GM12873 (cell line): ENCODE measurements at regions not wholly inside any gene's neighbourhood (a gene's known extent, or its start where the extent isn't known, plus 50 kb on each side); places are given as distances from the start of the nearest gene placed in this dataset.

Experiments
- TF ChIP-seq, protein P1 (sequence below): IDR thresholded peaks from 2 replicates; pipeline ENCODE4 v1.5.1; 2012; ENCODE audit warnings: low read depth, mild to moderate bottlenecking, moderate library complexity, low read length, control low read depth; ENCODE audit not compliant: insufficient read depth; ENCODE audit errors: missing control alignments

DNA sequence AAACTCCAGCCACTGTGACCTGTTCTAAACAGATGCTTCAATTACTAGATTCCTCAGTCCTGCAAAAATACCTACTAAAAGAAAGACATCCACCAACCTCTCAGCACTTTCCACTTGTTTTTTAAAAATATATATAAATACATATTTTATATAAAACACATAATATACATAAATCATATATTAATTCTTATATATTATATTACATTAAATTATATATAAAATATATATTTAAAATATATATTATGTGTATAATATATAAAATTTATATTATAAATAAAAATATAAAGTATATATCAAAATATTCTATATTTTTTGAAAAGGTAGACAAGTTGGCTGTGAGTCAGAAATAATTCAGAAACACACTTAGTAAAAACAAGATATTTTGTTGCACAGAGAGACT lies 2371.8 kb upstream of the ACO1 start:
- TF ChIP-seq, protein P1, sequence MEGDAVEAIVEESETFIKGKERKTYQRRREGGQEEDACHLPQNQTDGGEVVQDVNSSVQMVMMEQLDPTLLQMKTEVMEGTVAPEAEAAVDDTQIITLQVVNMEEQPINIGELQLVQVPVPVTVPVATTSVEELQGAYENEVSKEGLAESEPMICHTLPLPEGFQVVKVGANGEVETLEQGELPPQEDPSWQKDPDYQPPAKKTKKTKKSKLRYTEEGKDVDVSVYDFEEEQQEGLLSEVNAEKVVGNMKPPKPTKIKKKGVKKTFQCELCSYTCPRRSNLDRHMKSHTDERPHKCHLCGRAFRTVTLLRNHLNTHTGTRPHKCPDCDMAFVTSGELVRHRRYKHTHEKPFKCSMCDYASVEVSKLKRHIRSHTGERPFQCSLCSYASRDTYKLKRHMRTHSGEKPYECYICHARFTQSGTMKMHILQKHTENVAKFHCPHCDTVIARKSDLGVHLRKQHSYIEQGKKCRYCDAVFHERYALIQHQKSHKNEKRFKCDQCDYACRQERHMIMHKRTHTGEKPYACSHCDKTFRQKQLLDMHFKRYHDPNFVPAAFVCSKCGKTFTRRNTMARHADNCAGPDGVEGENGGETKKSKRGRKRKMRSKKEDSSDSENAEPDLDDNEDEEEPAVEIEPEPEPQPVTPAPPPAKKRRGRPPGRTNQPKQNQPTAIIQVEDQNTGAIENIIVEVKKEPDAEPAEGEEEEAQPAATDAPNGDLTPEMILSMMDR: no peak

DNA sequence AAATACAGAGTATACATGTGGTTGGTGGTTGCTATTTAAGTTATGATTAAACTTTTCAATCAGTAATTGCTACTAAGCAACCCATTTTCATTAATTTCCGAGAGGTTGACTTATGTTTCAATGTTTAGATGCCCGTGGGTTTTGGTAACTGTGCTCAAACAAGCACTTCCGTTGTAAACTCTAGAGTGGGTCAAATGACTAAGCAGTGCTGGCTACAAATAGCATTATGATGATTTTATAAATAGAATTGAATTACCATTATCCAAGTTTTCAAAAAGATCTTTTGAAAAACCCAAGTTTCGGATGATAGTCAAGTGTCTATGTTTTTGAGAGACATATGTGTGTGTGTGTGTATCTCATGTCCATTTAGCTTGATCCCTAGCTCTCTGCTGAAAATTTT lies 2369.4 kb upstream of the ACO1 start:
- TF ChIP-seq, protein P1: no peak

DNA sequence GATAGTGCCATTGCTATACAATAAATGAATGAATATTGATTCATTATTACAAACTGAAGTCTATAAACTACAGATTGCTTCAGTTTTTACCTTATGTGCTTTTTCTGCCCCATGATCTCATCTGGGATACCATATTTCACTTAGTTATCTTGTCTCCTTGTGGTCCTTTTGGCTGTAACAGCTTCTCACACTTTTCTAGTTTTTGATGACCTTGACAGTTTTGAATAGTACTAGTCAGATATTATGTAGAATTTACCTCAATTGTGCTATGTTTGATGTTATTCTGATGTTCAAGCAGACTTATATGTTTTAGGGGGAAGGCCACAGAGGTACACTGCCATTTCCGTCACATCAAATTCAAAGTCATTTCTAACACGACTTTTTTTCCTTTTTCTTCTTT lies 2364.3 kb upstream of the ACO1 start:
- TF ChIP-seq, protein P1: no peak

DNA sequence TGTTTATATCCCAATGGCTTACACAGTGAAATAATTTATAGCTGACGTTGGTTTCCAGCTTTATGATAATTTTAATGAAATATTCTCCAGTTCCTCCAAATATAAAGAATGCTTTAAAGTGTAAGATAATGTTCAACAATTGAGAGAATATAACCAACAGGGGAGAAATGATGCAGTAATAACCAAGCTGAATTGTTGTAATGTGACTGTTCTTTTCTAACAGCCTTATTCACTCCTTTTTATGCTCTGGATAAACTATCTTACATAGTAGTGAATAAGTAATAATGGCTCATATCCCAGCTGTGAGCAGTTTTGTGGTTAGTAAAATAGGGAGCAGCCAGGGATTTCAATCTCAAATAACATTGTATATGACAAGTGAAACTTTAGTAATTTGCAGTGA lies 2348.7 kb upstream of the ACO1 start:
- TF ChIP-seq, protein P1: no peak

DNA sequence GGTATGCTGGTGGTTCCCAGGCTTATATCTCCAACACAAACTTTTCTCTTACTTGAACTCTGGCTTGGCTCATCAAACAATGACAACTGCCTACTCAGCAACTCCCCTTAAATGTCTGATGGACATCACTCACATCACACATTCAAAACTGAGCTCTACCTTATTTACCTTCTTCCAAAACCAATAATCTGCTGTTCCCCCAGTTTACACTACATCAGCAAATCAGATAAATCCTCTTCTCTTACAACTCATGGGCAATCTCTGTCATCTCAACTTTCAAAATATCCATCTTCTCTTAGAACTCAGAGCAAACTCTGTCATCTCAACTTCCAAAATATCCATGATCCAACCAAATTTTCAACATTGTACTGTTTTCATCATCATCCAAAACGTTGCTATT lies 2347.9 kb upstream of the ACO1 start:
- TF ChIP-seq, protein P1: no peak

DNA sequence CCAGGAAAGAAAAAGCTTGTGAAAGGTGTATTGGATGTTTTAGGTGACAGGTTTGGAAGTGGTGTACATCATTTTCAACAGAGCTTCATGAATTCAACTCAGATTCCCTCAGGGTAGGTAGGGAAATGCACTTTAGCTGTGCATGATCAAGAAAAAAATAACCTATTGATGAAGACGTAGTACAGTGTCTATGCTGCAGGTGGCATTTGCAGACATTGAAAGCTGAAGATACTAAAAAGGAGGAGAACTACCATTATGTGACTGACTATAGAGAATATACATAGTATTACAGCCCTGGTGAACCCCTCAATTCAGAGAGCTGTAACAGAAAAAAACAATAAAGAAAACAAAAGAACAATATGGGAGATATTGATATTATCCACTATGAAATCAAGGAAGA lies 2344.7 kb upstream of the ACO1 start:
- TF ChIP-seq, protein P1: no peak

DNA sequence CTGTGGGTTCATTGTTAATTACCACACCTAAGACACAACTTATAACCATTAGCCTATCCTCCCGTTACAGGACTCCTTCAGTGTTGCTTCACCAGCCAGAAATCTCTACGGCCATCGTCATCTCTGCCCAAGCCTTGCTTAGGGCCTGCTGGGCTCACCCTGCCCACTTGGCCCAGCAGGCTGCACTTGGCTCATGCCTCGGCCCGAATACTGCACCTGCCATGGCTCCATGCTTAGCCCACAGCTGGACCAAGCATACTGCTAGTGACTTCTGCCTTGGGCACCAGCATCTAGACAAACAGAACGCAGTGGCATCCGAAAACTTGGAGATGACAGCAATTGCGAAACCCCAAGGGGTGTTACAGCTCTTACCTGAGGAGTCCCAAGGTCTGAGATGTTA lies 2336.0 kb upstream of the ACO1 start:
- TF ChIP-seq, protein P1: no peak
